GM19372 (cell line): ENCODE measurements at regions not wholly inside any gene's neighbourhood (a gene's known extent, or its start where the extent isn't known, plus 50 kb on each side); places are given as distances from the start of the nearest gene placed in this dataset.

ENCODE experiments used
- ATAC-seq: cut with Tn5 transposase; IDR thresholded peaks from one replicate; pipeline ENCODE4 v1.9.1; 2021; ENCODE audit warnings: mild to moderate bottlenecking, low read depth, moderate library complexity; ENCODE audit not compliant: unreplicated experiment

DNA sequence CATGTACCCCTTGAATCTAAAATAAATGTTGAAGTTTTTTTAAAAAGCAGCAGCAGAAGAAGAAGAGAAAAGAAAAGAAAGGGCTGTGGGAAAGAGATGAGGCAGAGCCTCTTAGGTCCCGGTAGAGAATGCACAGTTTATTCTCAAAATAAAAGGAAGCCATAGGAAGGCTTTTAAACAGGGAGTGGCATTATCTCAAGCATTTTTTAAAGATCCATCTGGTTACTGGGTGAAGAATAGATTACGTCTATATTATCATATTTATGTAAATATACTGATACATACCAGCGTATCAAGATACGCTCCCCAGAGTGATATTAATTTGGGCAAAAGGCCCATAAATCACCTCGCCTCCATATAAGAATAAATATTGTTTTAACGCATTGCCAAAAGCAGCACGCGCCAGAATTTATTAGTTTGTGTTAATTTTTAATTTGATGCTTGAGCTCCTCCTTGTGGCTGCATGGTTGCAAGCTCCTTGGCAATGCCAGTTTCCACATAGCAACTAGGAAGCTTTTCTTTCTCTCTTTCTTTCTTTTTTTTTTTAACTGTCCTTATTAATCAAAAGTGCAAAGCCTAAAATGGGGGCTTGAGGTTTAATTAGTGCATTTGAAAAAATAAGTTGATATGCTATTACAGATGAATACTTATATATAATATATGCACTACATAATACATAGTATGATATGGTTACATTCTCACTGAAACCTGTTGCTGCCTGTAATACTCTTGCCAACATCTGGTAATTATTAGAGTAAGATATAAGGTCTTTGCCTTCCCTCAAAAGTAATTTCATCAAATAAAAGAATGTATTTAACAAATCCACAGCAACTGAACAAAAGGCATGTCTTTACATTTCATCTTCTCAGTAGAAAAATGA is 242.8 kb upstream of the UBE2E2 start:
- ATAC-seq: peak; percentile 41

DNA sequence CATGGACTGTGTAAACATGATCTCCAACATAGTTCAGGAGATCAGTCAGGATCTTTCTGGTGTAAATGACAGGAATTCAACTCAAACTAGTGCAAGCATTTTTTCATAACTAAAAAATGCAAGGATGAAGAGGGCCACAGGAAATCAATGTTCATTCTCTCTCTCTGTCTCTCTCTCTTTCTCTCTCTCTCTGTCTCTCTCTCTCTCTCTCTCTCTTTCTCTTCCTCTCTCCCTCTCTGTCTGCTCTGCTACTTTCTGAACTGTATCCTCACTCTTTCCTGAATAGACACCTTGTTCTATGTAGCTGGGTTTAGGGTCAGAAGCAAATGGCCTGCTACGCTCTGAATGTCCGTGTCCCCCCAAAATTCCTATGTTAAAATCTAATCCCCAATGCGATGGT is 240.9 kb upstream of the UBE2E2 start:
- no peak for ATAC-seq

DNA sequence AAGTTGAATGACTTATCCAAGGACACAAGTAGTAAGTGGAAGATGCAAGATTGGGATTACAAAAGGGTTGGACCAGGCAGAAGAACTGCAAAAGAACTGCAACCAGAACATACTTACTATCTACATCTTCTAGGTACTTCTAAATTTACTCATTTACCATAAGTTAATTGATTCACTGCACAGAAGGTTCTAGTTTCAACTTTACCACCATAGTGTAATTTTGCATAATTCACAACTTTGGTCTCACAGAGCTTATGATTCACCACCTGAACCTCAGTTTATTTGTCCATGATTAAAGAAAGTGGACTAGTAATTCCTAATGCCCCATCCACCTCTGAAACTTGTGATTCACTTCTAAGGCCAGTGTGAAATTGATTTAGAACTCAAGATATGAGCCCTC is 236.8 kb upstream of the UBE2E2 start:
- ATAC-seq: no peak

DNA sequence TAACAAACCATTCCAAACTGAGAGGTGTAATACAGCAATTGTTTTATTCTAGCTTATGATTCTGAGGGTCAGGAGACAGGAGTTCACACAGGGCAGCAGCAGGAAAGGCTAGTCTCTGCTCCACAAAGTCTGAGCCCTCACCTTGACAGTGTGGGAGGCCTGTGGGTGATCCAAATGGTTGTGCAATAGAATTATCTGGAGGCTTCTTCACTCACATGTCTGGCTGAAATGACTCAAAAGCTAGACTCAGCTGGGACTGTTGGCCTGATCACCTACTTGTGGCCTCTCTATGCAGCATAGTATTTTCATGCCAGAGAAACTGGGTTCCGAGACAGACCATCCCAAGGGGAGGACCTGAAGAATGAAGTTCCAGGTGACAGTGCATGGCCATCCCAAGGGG is 233.9 kb upstream of the UBE2E2 start:
- ATAC-seq: no peak

DNA sequence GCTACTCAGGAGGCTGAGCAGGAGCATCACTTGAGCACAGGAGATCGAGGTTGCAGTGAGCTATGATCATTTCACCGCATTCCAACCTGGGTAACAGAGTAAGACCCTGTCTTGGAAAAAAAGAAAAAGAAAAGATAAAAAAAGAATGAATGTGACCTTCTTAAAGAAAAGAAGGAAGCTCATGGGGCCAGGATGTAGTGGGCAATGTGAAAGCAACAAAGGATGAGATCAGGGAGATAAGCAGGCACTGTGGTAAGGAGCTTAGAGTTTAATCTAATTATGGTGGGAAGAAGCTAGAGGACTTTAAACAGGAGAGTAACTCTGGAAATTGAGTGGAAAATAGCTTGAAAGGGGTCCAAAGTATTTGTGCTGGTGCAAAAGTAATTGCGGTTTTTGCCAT is 231.6 kb upstream of the UBE2E2 start:
- no peak for ATAC-seq

DNA sequence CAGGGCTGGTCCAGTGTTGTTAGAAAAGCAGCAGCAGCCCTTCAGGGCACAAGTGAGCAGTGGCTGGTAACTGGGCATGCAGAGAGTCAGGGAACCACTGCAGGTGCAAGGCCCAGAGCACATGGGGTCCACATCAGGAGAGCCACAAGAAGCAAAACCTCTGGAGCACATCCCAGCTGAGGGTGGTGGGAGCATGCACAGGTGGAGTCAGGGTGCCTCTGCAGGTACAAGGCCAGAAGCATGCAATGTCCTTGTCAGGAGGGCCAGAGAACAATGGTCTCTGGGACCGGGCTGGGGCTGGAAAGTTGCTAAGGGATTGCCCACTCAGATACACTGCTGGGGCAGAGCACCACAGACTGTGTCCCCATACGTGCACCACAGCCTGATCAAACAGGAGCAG is 226.1 kb upstream of the UBE2E2 start:
- ATAC-seq: peak; percentile 28

DNA sequence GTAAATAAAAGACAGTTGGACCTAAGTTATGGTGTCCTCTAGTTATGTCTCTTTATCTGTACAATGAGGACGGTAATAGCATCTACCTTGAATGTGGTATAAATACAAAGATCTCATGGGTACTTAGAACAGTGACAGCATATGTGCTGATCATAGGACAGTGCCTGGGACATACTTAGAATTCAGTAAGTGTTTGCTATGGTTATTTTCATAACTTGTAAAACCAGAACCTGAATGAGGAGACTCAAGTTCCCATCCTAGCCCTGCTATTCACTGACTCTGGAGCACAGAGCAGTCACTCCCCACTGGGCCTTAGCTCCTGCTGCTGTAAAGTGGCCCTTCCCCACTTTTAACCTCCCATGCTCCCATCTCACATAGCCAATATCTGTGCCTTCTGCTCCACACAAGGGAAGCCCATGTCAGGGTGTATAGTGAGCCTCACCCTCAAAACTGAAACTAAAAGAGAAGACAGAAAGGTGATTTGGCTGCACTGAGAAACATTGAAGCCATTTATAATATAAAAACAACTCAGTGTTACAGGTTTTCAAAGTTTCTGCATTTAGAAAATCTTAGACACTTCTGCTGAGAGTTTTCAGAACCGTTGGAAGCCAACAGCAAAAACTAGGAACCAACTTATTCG is 225.4 kb upstream of the UBE2E2 start:
- ATAC-seq: peak; percentile 75

DNA sequence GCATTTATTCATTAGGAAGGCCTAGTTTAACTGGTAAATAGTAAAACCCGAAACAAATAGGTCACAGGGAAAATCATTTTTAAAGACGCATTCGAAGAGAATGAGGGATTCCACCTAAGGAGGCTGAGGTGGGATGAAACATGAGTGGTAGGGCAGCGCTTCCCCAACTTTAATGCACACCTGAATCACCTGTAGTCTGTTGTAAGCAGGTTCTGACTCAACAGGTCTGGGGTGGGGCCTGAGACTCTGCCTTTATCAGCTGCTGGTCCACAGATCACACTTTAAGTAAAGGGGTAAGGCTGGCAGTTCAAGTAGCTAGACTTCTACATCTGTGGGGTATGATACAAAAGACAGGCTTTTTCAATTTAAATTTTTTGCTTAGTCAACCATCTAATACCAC is 223.5 kb upstream of the UBE2E2 start:
- ATAC-seq: no peak

DNA sequence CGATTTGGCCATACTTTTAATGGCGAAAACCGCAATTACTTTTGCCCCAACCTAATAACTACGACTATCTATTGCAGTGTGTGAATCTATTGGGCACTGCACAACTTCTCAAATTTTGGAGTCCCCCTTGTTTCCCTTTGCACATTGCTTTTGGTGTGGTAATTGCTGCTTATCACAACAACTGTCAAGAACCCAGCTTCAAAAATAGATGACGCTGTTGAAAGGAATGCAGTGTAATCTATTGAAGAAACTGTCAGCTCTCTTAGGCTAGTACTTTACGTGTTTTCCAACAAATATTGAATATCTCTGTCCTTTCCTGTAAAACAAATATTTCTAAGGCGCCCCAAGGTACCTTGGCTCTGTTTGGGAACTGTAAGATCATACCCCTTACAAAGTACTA is 222.8 kb upstream of the UBE2E2 start:
- ATAC-seq: no peak

DNA sequence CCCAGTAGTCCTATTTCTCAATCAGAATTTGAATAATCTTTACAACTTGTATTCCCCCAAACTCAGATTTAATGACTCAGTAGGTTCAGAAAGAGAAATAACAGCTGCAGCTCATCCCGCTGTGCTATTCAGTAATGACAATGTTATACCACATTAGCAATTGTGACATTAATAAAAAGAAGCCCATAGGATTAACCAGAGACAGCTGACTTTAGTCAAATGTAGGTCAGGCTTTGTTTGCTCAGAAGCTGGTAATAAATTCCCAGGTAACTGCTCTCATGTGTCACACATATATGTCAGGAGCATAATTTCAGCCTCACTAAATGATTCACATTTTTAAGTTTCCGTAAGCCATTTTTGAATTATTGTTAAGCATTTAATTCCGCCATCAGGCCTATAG is 222.0 kb upstream of the UBE2E2 start:
- ATAC-seq: no peak

DNA sequence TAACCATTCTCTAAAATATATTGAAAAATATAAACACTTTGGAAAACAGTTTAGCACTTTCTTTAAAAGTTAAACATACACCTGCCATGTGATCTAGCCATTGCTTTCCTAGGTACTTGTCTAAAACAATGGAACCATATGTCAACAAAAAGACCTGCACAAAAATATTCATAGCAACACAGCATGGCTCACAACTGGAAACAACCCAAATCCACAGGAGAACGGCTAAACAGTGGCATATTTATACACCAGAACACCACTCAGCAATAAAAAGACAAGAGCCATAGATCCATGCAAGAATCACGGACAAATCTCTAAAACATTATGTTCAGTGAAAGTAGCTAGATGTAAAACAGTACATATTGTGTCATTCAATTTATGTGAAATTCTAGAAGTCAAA is 221.3 kb upstream of the UBE2E2 start:
- ATAC-seq: no peak

DNA sequence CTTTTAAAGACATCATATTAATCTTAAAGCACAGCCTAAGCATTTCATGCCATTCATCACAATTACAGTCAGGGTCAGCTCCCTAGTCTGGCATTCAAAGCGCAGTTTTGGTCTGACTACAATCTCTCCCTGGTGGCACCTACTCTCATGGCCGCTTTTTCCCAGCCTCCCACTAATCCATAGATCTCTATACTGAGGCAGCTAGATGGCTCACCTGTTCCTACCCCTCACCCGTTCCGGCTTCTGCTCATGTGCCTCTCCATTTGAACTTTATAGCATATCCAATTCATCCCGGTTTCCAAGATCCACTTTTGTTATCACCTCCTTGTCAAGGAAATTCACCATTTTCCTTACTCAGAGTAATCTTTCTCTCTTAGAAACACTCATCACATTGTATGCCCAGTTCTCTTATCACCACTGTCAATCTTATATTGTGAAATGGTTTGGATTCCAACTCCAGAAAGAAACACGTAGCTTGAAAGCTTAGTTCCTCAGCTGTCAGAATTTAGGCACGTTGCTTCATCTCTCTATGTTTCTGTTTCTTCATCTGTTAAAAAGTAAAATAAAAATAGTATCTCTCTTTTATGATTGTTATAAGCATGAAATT is 220.0 kb upstream of the UBE2E2 start:
- ATAC-seq: no peak

DNA sequence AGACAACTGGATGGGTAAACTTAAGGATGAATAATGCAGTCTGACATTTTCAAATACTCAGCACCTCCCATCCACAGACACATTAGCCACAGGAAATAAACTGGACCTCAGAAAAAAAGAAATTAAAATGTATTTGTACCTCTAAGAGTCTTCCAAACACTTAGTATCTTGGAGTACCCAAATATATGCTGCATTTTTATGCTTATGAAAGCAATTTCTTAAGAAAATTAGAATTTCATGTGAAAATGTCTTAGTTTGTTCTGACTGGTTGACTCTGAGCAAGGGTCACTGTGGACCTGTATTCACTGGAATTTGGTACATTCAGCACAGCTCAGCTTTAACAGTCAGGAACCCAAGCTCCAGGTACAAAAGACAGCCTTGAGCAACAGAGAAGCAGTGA is 216.2 kb upstream of the UBE2E2 start:
- ATAC-seq: no peak

DNA sequence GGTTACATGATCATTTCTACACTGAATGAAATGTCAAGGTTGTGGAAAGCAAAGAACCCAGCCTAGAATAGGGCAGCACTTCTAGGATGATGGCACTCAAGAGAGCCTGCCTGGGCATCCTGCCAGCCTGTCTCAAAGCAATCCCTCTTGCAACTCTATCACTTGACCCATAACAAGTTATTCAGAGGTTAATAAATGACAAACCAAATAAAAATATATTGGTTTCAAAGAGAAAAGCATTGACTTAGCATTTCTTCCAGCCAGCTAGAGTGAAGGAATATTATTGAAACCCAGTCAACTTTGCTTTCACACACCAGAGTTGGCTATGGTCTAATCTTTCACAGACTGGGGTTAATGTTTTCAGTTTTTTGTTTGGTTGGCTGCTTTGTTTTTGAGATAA is 214.6 kb upstream of the UBE2E2 start:
- ATAC-seq: no peak

DNA sequence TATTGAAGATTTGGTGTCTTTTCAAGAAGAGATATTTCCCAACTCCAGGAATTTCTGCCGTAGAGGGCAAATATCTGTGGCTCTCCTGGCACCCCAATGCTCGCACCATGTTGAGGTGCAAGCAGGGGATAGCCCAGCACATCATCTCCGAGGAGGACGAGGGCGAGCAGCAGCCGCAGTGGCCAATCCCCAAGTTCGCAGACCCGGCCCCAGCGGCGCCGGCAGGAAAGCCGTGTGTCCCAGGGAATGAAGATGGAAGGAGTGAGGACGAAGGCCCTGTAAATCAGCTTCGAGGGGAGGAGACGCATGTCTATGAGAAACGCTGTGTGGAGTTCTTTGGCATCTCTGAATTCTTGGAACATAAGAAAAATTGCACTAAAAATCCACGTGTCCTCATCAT is 213.4 kb upstream of the UBE2E2 start:
- ATAC-seq: no peak

DNA sequence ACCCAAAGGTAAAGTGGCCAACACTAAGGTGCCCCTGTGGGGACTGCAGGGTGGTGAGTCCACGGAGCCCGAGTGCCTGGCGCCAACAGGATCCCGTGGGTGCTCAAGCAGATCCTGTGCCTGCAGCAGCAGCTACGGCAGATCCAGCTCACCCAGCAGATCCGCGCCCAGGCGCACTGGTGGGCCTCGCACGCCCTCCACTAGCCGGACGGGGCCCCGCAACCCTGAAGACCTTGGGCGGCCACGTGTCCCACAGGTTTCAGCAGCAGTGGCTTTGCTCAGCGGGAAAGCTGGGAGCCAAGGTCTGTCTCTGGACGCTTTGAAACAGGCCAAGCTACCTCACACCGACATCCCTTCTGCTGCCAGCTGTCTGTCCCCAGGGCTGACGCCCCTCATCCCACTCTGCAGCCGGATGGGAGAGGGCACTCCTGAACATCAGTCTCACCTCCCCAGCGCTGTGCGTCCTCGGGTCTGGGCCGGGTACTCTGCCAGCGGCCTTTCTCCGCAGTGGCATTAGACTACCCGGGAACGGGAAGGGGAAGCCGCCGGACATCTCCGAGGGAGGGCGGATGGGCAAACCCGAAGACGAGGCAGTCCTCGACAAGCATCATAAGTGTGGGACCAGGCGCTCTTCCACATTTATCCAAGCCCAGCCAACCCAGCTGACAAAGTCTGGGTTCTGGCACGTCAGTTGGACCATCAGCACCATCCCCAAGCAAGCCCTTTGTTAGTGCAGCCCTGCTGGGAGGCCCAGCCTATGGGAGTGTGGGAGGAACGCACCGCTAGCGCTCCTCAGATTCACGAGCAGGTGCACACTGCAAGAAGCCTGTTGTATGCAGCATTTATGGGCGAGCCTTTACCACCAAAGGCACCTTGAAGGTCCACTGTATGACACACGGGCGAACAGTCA is 212.6 kb upstream of the UBE2E2 start:
- no peak for ATAC-seq

DNA sequence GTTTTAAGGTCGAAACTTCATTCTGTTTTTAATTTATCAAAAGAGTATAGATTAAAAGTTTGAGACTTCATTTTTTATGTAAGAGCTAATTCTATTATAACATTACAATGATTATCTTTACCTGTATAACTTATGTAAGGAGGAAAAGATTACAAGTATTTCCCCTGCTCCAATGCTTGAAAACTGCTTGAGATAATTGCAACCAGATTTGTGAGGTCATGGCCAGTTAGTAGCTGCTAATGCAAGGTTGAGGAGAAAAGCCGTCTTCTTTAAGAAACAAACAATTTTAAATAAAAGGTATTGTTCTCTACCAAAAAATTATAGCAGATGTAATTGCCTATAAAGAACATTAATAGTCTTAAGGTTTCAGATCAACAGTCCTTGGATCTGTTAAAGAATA is 208.3 kb upstream of the UBE2E2 start:
- no peak for ATAC-seq

DNA sequence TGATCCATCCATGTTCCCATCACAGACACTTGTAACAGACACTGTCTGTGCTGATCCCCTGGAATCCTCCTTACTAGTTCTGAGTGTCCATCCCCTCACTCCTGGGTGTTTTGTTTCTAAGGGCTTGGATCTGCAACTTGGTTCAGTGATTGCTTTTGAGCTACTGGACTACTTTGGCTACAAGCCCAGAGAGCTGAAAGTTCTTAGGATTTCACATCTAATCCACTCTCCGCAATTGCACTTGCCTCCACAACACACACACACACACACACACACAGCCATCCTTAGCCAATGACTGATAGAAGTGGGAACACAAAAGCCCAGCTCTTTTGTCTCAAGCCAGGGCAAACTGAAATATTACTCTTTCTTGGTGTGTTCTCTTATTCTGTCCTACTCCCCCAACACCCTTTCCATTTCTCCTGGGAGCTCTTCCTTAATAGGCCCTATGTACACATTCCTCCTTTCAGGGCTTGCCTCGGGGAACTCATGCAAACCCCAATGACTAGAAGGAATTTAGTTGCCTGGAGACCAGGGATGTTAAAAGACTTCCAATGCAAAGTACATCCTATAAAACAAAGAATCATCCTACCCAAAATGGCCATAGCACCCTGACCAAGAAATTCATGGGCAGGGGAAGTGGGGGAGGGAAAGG is 206.1 kb upstream of the UBE2E2 start:
- ATAC-seq: no peak

DNA sequence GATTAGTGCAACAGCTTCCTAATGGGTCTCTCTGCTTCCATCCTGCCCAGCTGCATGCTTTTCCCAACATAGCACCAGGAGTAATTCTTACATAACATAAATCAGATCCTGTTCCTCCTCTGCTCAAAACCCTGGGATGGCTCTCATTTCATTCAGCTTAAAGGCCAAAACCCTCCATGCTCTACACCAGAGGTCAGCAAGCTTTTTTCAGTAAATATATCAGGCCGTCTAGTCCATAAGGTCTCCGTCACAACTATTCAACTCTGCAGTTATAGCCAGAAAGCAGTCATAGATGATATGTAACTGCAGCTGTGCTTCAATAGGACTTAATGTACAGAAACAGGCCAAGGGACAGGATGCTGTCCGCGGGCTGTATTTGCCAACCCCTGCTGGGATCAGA is 202.8 kb upstream of the UBE2E2 start:
- no peak for ATAC-seq

DNA sequence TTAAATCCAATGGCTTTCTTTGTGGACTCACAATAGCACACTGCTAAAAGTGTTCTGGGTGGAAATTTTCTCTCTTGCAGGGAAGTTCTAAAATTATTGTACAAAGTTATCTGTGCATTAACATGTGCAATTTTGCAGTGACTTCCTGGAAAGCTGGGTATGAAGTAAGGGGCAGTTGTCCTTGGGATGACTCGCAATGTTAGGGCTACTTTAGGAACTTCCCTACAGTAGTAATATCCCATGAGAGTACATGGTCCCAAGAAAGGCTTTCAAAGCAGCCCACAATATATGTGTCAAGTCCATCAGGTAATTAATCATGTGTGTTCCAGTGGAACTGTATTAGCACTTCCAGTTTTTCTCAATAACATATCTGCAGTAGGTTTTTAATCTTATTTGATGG is 201.0 kb upstream of the UBE2E2 start:
- no peak for ATAC-seq
